HEK293 (cell line): ENCODE measurements at regions not wholly inside any gene's neighbourhood (a gene's known extent, or its start where the extent isn't known, plus 50 kb on each side); places are given as distances from the start of the nearest gene placed in this dataset.
"Not testable (repeated sequence)": the region's sequence is repeated elsewhere in the genome, so short reads cannot be mapped to it uniquely, and the experiment has no call there.

Experiments used
- CTCF ChIA-PET: fragments of 350-600 bp; formaldehyde crosslinking; extraction: SDS; loops from one replicate; lab custom pipeline; 2021; ENCODE audit warnings: antibody characterized with exemption; lab: Yijun Ruan, JAX
- POLR2A ChIA-PET: fragments of 300-600 bp; formaldehyde crosslinking; extraction: SDS; loops from one replicate; lab custom pipeline; 2020; ENCODE audit warnings: antibody characterized with exemption, inconsistent platforms; lab: Yijun Ruan, JAX
- H3K27ac ChIP-seq: fragments of 200-500 bp; sonication (Bioruptor generic); 2 replicates; pipeline ENCODE4 v1.5.1; 2014; ENCODE audit warnings: low read depth, low read length, control low read depth, inconsistent platforms; ENCODE audit errors: extremely low read depth
- H3K36me3 ChIP-seq, 2 experiments: fragments of 200-500 bp in 1 of 2; sonication (Bioruptor generic) in 1 of 2; 1 replicate in 1 of 2; 2 replicates in 1 of 2; pipeline ENCODE4 v1.5.1; 2014 to 2017; ENCODE audit warnings: inconsistent platforms in 2 of 2, low read length in 2 of 2; ENCODE audit not compliant: control insufficient read depth in 2 of 2, insufficient read depth in 1 of 2
- H3K4me1 ChIP-seq: fragments of 200-500 bp; sonication (Bioruptor generic); 2 replicates; pipeline ENCODE4 v1.5.1; 2014; ENCODE audit warnings: mild to moderate bottlenecking, low read length, inconsistent platforms; ENCODE audit not compliant: control insufficient read depth, insufficient read depth
- H3K4me3 ChIP-seq: 2 replicates; pipeline ENCODE4 v1.5.1; 2011; ENCODE audit warnings: low read depth, mild to moderate bottlenecking, control low read depth, low read length, moderate library complexity
- H3K9me3 ChIP-seq: fragments of 200-500 bp; sonication (Bioruptor generic); 2 replicates; pipeline ENCODE4 v1.5.1; 2014; ENCODE audit warnings: low read depth, low read length, inconsistent platforms; ENCODE audit not compliant: control insufficient read depth, insufficient read depth
- CTCF ChIP-seq: fragments of 450-650 bp; formaldehyde crosslinking; IDR thresholded peaks from 2 replicates; pipeline ENCODE4 v1.5.1; 2016; ENCODE audit warnings: missing biosample characterization, missing genetic modification characterization
- ELK4 ChIP-seq: IDR thresholded peaks from 2 replicates; pipeline ENCODE4 v1.6.1; 2011; ENCODE audit warnings: mild to moderate bottlenecking, low read depth, low read length, borderline replicate concordance
- FEZF1 ChIP-seq: fragments of 450-650 bp; formaldehyde crosslinking; IDR thresholded peaks from 2 replicates; pipeline ENCODE4 v1.5.1; 2016; ENCODE audit warnings: missing biosample characterization, missing genetic modification characterization
- GLI2 ChIP-seq: fragments of 450-650 bp; formaldehyde crosslinking; IDR thresholded peaks from 2 replicates; pipeline ENCODE4; 2017; ENCODE audit warnings: missing biosample characterization, missing genetic modification characterization, low read depth, borderline replicate concordance
- KLF10 ChIP-seq: fragments of 450-650 bp; IDR thresholded peaks from 2 replicates; pipeline ENCODE4 v1.5.1; 2018; ENCODE audit warnings: missing biosample characterization, mild to moderate bottlenecking, missing genetic modification characterization
- MZF1 ChIP-seq: fragments of 450-650 bp; formaldehyde crosslinking; IDR thresholded peaks from 2 replicates; pipeline ENCODE4 v1.5.1; 2017; ENCODE audit warnings: missing biosample characterization, missing genetic modification characterization, borderline replicate concordance
- OSR2 ChIP-seq: fragments of 450-650 bp; formaldehyde crosslinking; IDR thresholded peaks from 2 replicates; pipeline ENCODE4 v1.5.1; 2016; ENCODE audit warnings: missing biosample characterization, missing genetic modification characterization
- SP2 ChIP-seq: fragments of 450-650 bp; formaldehyde crosslinking; IDR thresholded peaks from 2 replicates; pipeline ENCODE4 v1.5.1; 2016; ENCODE audit warnings: missing biosample characterization, missing genetic modification characterization
- ZBTB8A ChIP-seq: fragments of 450-650 bp; formaldehyde crosslinking; IDR thresholded peaks from 2 replicates; pipeline ENCODE4 v1.5.1; 2016; ENCODE audit warnings: missing biosample characterization, missing genetic modification characterization
- ZNF121 ChIP-seq: fragments of 450-650 bp; formaldehyde crosslinking; IDR thresholded peaks from 2 replicates; pipeline ENCODE4 v1.5.1; 2016; ENCODE audit warnings: missing biosample characterization, missing genetic modification characterization
- ZNF140 ChIP-seq: fragments of 450-650 bp; formaldehyde crosslinking; IDR thresholded peaks from 2 replicates; pipeline ENCODE4 v1.5.1; 2016; ENCODE audit warnings: missing biosample characterization, missing genetic modification characterization
- ZNF2 ChIP-seq: fragments of 450-650 bp; formaldehyde crosslinking; IDR thresholded peaks from 2 replicates; pipeline ENCODE4 v1.5.1; 2016; ENCODE audit warnings: missing biosample characterization, missing genetic modification characterization
- ZNF280C ChIP-seq: fragments of 450-650 bp; formaldehyde crosslinking; IDR thresholded peaks from 2 replicates; pipeline ENCODE4 v1.5.1; 2016; ENCODE audit warnings: missing biosample characterization, missing genetic modification characterization
- ZNF335 ChIP-seq: fragments of 450-650 bp; formaldehyde crosslinking; conservative IDR thresholded peaks from 2 replicates; pipeline ENCODE4 v1.5.1; 2016; ENCODE audit warnings: missing biosample characterization, missing genetic modification characterization
- ZNF654 ChIP-seq: fragments of 450-650 bp; formaldehyde crosslinking; IDR thresholded peaks from 2 replicates; pipeline ENCODE4 v1.5.1; 2016; ENCODE audit warnings: low read depth, missing biosample characterization, missing genetic modification characterization
- ZNF791 ChIP-seq: fragments of 450-650 bp; formaldehyde crosslinking; IDR thresholded peaks from 2 replicates; pipeline ENCODE4 v1.5.1; 2016; ENCODE audit warnings: missing biosample characterization, missing genetic modification characterization
- ZSCAN23 ChIP-seq: fragments of 450-650 bp; formaldehyde crosslinking; IDR thresholded peaks from 2 replicates; pipeline ENCODE4 v1.5.1; 2016; ENCODE audit warnings: missing biosample characterization, missing genetic modification characterization
- ZSCAN30 ChIP-seq: fragments of 450-650 bp; IDR thresholded peaks from 2 replicates; pipeline ENCODE4 v1.5.1; 2018; ENCODE audit warnings: missing biosample characterization, mild to moderate bottlenecking, missing genetic modification characterization, moderate library complexity

GRCh38 chr12:82620917-82621316, 65.8 kb upstream of the TMTC2 start:
- CTCF ChIA-PET = no interaction called here
- H3K4me1 ChIP-seq = no peaks in the 10 kb centered on the region
- H3K36me3 ChIP-seq = no peaks in the 10 kb centered on the region
- H3K4me3 ChIP-seq = no peak overlapping the region
- no peak for TF ChIP-seq ZNF140
- TF ChIP-seq KLF10 (tag by site-specific recombination) = no peak
- no peak for TF ChIP-seq MZF1 (tag by site-specific recombination)
- TF ChIP-seq GLI2 (tag by site-specific recombination) = no peak
- TF ChIP-seq, all 188 proteins: peak for 0
- POLR2A ChIA-PET = no interaction called here
- H3K27ac ChIP-seq = no peak overlapping the region
- no peaks in the 10 kb centered on the region for H3K9me3 ChIP-seq

- no peak for TF ChIP-seq SP2 (tag by site-specific recombination)
- TF ChIP-seq ZSCAN23 (tag by site-specific recombination) = no peak
- no peak for TF ChIP-seq ZNF121 (tag by site-specific recombination)
- TF ChIP-seq ZNF791 (tag by site-specific recombination) = no peak
- no peak for TF ChIP-seq FEZF1 (tag by site-specific recombination)
- no peak for TF ChIP-seq ZNF2 (tag by site-specific recombination)
- TF ChIP-seq OSR2 (tag by site-specific recombination) = no peak
- TF ChIP-seq ZBTB8A (tag by site-specific recombination) = no peak
- no peak for TF ChIP-seq ZNF280C (tag by site-specific recombination)
- no peak for TF ChIP-seq ZNF335 (tag by site-specific recombination)
- no peak for TF ChIP-seq ELK4
- ChIA-PET POLR2A (no interaction called here), CTCF (no interaction called here)
These were observed 61.2 kb upstream of the TMTC2 start for GRCh38 chr12:82625523-82625922.

GRCh38 chr12:82627799-82628198, 58.9 kb upstream of the TMTC2 start:
- CTCF ChIA-PET = interaction anchor here (1.1 kb wide), 1 partner anchor 98 kb away, joined by 4 read pairs; no protein-coding TSS in a partner anchor
- TF ChIP-seq CTCF (tag by site-specific recombination) = peak; percentile 41; the same call in 1 of the 2 replicates
- TF ChIP-seq KLF10 (tag by site-specific recombination) = no peak
- TF ChIP-seq ZSCAN30 (tag by site-specific recombination) = no peak
- TF ChIP-seq ZNF654 (tag by site-specific recombination) = peak; percentile 71
- TF ChIP-seq, all 188 proteins: peak for 2
- H3K9me3 ChIP-seq = no peaks in the 10 kb centered on the region
- no peak overlapping the region for H3K27ac ChIP-seq
- POLR2A ChIA-PET = no interaction called here
- no peaks in the 10 kb centered on the region for H3K36me3 ChIP-seq
- H3K4me3 ChIP-seq = no peak overlapping the region
- H3K4me1 ChIP-seq = no peaks in the 10 kb centered on the region

More at GRCh38 chr12:82625523-82625922, 61.2 kb upstream of the TMTC2 start:
- Histone ChIP-seq H3K27ac (no peak overlapping the region), H3K9me3 (no peaks in the 10 kb centered on the region), H3K4me1 (no peaks in the 10 kb centered on the region), H3K4me3 (no peak overlapping the region), H3K36me3 (no peaks in the 10 kb centered on the region)

GRCh38 chr12:82634495-82635258, 52.0 kb upstream of the TMTC2 start:
- not testable (repeated sequence) for H3K9me3 ChIP-seq, H3K4me3 ChIP-seq, H3K36me3 ChIP-seq, H3K4me1 ChIP-seq, H3K27ac ChIP-seq
- POLR2A ChIA-PET = interaction anchor here (1.5 kb wide), 1 partner anchor 52 kb away, joined by 3 read pairs; the partner anchor contains the start of gene TMTC2
- CTCF ChIA-PET = interaction anchor here (3.4 kb wide), 1 partner anchor 51 kb away, joined by 11 read pairs; no protein-coding TSS in a partner anchor
